SK-N-SH treated with all-trans-retinoic acid at 6 μM for 48 hours (cell line): ENCODE measurements at regions not wholly inside any gene's neighbourhood (a gene's known extent, or its start where the extent isn't known, plus 50 kb on each side); places are given as distances from the start of the nearest gene placed in this dataset.

ENCODE experiments used
- CSRNP3 ChIP-seq: fragments of 250-450 bp; sonication (Bioruptor Pico); IDR thresholded peaks from 2 replicates; pipeline ENCODE4 v1.5.1; 2021; ENCODE audit warnings: mild to moderate bottlenecking, moderate library complexity
- OSR1 ChIP-seq: fragments of 250-450 bp; sonication (Bioruptor Pico); IDR thresholded peaks from 2 replicates; pipeline ENCODE4 v1.8.0; 2022; ENCODE audit warnings: moderate library complexity, mild to moderate bottlenecking, inconsistent platforms
- PATZ1 ChIP-seq: fragments of 250-450 bp; sonication (Bioruptor Pico); IDR thresholded peaks from 2 replicates; pipeline ENCODE4 v1.8.0; 2020; ENCODE audit warnings: mild to moderate bottlenecking, moderate library complexity, borderline replicate concordance
- ZFP30 ChIP-seq: fragments of 450-650 bp; formaldehyde crosslinking; IDR thresholded peaks from 2 replicates; pipeline ENCODE4 v1.5.0; 2022; ENCODE audit warnings: mild to moderate bottlenecking, moderate library complexity

- TF ChIP-seq OSR1 (CRISPR knock-in tag), result no peak
- no peak for TF ChIP-seq ZFP30
- no peak for TF ChIP-seq PATZ1 (CRISPR knock-in tag)
- no peak for TF ChIP-seq CSRNP3 (CRISPR knock-in tag)
Measured at GRCh38 chr6:56888687-56889086, 66.2 kb upstream of the BEND6 start.
